Kidney capillary endothelial cell (primary cell): ENCODE measurements at regions not wholly inside any gene's neighbourhood (a gene's known extent, or its start where the extent isn't known, plus 50 kb on each side); places are given as distances from the start of the nearest gene placed in this dataset.
"Not testable (repeated sequence)": the region's sequence is repeated elsewhere in the genome, so short reads cannot be mapped to it uniquely, and the experiment has no call there.

Experiments
- DNase-seq: peaks from one replicate; pipeline ENCODE4 v3.0.0-alpha.2; 2018; ENCODE audit warnings: low spot score

DNA sequence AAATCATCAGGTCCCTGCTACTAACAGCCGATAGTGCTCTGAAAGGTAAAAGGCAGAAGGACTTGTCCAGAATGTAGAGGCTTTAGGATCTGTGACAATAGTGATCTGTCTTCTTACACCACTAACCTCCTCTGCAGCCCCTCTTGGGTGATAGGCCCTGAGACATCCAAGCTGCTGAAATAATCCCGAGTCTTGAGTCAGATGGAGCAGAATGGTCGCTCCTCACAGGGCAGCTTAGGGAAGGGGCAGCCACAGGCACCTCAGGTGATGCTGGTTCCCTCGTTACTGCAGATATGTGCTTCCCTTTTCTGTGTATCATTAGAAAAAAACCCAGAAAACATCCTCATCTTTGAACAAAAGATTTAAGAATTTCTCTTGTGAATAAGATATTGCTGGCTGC, 157.1 kb upstream of the DLX2 start:
- no peak for DNase-seq

DNA sequence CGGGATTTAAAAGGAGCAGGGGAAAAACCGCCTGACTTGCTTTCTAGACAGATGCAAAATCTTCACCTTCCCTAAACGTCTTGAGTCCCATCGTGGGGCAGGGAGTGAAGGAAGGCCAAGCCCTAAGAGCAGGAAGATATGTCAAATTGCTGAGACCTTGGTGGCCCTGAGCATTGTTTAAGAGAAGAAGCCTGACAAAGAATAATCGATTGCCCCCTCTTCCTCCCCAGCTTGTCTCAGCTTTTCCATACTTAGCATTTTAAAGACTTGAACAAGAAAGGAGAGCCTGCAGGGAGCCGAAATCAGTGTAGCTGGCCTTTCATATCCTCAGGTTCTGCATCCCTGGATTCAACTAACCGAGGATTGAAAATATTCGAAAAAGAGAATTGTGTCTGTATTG, 157.6 kb upstream of the DLX2 start:
- DNase-seq: no peak

DNA sequence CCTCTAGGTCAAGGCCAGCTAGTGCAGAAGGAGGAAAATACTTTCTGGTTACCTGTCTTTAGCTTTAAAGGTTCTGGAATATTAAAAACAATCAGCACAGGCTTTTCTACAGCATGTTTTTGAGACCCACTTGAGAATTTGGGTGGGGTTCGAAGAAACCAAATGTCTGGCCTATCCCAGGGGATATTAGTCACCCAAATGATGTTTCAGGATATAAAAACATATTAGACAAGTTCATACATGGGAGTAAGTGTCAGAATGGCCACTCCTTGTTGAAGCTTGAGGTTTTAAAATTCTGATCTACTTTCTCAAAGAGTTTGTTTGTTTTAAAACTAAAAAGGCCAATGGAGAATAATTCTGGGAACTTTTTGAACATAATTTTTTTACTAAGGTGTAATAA, 158.6 kb upstream of the DLX2 start:
- no peak for DNase-seq

DNA sequence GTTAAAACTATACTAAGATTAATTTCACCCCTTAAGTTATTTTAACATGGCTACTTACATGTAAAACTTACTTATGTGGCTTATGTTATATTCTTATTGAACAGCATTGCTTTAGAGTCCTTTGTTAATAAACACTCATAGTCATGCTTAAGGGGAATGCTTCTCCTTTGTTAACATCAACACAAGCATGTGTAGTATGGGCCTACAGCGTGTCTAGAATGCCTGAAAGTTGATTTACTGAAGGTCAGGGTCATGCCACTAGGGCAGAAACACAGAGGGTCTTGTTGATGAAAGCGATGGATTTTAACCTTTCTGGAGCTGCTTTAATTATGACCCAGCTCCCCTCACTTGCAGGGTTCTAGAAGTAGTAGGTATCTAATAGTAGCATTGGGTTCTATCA, 159.8 kb upstream of the DLX2 start:
- DNase-seq: no peak

DNA sequence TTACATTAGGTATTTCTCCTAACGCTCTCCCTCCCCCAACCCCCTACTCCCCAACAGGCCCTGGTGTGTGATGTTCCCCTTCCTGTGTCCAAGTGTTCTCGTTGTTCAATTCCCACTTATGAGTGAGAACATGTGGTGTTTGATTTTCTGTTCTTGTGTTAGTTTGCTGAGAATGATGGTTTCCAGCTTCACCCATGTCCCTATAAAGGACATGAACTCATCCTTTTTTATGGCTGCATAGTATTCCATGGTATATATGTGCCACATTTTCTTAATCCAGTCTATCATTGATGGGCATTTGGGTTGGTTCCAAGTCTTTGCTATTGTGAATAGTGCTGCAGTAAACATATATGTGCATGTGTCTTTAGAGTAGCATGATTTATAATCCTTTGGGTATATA, 162.1 kb upstream of the DLX2 start:
- DNase-seq: not testable (repeated sequence)

DNA sequence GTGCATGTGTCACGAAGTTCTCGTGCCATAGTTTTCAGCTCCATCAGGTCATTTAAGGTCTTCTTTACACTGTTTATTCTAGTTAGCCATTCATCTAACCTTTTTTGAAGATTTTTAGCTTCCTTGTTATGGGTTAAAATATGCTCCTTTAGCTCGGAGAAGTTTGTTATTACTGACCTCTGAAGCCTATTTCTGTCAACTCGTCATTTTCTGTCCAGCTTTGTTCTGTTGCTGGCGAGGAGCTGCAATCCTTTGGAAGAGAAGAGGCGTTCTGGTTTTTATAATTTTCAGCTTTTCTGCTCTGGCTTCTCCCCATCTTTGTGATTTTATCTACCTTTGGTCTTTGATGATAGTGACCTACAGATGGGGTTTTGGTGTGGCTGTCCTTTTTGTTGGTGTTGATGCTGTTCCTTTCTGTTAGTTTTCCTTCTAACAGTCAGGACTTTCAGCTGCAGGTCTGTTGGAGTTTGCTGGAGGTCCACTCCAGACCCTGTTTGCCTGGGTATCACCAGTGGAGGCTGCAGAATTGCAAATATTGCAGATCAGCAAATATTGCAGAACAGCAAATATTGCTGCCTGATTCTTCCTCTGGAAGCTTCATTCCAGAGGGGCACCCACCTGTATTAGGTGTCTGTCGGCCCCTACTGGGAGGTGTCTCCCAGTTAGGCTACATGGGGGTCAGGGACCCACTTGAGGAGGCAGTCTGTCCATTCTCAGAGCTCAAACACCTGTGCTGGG, 157.7 kb upstream of the ITGA6 start:
- not testable (repeated sequence) for DNase-seq

DNA sequence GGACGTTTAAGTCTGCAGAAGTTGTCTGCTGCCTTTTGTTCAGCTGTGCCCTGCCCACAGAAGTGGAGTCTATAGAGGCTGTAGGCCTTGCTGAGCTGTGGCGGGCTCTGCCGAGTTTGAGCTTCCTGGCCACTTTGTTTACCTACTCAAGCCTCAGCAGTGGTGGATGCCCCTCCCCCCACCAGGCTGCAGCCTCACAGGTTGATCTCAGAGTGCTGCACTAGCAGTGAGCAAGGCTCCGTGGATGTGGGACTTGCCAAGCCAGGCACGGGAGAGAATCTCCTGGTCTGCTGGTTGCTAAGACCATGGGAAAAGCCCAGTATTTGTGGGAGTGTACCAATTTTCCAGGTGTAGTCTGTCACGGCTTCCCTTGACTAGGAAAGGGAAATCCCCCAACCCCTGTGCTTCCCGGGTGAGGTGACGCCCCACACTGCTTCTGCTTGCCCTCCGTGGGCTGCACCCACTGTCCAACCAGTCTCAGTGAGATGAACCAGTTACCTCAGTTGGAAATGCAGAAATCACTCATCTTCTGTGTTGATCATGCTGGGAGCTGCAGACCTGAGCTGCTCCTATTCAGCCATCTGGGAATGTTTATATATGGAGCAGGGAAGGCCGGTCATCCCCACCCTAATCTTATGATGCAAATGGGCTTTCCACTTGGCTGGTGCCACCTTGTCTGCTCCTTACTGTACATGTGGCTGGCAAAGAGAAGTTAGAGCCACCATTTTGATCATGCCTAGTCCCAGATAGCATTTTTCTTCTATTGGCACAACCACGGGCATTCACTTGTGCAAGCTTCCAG, 156.9 kb upstream of the ITGA6 start:
- no peak for DNase-seq

DNA sequence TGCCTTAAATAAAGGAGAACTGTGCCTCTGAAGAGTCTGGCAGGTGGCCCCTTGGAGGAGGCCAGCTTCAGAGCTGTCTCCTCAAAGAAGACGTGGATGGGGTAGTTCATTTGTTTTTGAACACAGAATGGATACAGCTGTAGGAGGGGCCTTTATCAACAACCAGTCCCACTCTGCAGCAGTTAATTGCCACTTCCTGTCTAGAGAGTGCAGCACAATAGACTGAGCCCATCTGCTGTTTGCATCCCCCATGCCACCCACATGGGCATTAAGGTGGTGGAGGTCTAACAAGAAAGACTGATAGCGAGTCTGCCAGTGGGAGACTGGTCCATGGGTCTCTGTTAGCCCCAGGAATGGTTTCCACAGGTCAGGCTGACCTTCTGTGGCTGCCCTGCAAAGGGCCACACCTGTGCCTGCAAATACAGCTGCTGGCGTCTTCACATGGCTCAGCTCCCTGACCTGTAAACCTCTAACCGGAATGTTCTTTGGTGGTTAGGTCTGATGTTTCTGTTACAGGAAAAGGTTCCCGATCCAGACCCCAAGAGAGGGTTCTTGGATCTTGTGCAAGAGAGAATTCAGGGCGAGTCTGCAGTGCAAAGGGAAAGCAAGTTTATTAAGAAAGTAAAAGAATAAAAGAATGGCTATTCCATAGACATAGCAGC, 153.3 kb upstream of the ITGA6 start:
- DNase-seq: no peak

DNA sequence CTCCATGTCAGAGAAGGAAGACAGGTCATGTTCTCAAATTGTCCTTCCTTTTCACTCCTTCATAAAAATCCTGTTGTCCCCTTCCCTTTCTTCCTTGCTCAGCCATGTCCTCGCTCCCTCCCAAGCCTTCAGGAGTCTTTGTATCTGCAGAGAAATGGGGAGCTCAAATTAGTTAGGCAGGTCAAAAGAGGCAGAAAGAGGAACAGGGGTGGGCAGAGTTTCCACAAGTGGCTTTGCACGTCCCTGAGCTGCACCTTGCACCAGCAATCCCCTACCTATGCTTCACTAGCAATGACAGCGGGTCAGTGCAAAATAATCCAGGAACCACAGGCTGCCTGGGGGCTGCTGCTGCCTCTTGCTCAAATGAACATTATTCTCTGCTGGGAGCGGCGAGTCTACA, 152.1 kb upstream of the ITGA6 start:
- no peak for DNase-seq

DNA sequence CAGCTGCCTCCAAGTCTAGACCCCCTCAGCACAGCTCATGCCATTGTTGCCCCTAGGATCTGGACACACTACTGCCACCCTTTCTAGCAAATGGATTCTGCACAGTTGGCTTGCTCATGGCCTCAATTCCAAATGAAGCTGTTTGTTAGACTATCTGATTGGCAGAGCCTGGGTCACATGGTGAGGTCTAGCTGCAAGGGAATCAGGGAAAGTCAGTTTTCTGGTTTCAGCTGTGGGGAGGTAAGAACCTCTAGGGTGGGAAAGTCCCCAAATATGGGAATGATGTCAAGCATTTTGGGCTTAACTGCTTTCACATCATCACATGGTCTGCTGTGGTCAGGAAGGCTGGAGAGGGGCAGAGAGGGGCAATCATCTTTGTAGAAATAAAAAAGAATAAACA, 150.4 kb upstream of the ITGA6 start:
- DNase-seq: no peak

DNA sequence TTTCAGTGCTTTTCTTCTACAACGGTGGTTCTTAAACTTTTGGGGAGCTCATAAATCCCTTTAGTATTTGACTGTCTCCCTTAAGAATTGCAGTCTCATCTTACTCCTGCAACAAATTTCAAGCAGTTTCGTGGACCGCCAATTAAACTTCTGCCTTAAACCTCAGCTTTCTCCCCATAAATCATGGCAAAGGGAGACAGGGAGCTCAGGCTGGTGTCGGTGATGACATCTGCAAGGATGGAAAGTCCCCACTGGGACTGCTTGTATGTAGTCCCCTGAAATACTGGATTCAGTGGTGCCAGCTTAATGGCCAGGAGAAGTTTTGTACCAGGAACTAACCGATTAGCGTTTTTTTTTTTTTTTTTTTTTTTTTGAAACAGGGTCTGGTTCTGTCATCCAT, 148.7 kb upstream of the ITGA6 start:
- no peak for DNase-seq

DNA sequence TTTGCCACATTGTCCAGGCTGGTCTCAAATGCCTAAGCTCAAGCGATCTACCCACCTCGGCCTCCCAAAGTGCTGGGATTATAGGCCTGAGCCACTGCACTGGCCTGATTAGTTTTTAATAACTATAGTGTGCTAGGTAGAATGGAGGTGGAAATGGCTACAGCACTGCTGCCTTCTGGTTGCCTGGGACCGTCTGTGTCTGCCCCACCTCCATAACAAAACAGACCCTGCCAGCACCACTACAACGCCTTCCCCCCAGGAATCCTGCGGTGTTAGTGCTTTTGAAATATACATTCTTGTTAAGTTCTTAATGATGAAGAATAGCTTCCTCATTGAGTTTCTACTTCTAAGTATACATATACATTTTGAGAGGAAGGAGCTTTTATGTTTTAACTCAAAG, 148.2 kb upstream of the ITGA6 start:
- DNase-seq: no peak

DNA sequence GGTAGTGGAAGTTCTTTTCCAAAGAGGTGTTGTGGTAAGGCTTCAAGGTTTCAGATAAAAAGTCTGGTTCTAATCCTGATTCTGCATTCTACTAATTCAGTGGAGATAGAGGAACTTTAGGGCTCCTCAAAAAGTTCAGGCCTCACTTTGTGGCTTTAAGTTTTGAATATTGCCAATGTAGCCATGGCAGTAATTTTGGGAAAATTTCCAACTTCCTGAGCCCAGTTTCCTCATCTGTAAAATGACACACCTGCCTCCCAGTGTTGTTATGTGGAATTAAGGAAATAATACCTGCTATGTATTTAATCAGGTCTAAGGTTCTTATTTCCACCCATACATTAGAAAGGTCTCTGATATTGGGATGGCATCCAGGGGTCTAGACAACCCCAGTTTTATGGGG, 147.6 kb upstream of the ITGA6 start:
- no peak for DNase-seq

DNA sequence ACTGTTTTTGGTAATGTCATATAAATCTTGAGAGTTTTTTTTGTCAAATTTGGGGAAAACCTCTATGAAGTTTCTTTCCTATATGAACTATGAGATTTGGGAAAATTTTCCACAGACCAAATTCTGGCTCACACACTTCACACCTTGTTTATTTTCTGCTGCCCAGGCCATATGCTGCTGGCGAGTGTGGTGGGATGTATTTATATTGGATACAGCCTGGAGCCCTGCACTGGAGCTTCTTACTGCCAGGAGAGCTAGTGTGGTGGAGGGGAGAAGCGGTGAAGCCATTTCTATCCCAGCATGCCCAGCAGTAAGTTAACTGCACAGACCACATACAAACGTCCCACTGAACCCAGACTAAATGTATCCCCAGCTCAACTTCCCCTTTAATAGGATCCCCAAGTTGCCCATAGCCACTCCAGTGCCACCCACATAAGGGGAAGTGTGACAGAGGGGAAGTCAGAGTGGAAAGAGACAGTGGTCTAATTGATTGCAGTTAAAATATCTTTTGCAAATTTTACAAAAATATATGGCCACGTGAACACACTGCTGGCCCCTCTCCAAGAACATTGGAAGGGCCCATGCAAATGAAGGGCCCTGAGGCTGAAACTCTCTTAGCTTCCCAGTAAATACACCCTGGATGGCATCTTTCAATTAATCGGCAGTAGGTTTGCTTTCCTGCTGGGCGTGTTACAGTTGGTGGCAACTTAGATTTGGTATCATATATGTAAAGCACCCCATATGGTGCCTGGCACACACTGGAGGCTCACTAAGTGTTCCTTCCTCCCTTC, 146.6 kb upstream of the ITGA6 start:
- no peak for DNase-seq

DNA sequence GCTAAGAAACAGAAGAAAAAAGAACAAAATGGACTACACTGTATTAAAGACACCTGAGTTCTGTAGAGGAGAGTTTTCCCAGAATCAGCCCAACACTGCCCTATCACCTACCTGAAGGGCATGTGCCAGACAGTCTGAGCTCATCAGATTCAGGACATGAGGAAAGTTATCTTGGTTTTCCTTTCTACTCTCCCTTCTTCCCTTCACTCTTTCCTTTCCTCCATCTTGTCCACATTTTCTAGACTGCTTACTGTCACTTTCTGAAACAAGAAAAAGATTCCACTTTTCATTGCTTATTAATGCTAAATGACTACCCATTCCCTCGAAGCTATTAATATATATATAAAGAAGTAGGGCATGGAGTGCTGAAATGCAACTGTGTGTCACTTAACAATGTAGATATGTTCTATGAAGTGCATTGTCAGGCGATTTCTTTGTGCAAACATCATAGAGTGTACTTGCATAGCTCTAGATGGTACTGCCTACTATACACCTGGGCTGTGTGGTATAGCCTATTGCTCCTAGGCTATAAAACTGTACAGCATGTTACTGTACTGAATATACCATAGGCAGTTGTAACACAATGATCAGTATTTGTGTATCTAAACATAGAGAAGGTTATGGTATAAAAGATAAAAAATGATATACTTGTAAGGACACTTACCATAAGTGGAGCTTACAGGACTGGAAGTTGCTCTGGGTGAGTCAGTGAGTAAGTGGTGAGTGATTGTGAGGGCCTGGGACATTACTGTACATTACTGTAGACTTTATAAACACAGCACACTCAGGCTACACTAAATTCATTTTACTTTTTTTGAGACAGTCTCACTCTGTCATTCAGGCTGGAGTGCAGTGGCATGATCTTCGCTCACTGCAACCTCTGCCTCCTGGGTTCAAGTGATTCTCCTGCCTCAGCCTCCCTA, 145.5 kb upstream of the ITGA6 start:
- DNase-seq: peak; percentile 61

DNA sequence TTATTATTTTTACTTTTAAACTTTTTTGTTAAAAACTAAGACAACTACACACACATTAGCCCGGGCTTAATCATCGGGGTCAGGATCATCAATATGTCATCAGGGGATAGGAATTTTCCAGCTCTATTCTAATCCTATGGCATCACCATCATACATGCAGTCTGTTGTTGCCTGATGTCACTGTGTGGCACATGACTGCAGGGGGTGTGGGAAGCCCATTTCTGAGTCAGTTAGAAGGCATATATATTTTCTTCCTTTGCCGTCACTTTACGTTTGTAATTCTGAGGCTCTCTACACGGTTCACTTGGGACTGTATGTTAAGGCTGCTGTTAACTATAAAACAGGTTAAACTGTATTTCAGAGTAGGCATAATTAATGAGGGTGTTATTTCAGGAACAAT, 144.4 kb upstream of the ITGA6 start:
- DNase-seq: peak; percentile 96

DNA sequence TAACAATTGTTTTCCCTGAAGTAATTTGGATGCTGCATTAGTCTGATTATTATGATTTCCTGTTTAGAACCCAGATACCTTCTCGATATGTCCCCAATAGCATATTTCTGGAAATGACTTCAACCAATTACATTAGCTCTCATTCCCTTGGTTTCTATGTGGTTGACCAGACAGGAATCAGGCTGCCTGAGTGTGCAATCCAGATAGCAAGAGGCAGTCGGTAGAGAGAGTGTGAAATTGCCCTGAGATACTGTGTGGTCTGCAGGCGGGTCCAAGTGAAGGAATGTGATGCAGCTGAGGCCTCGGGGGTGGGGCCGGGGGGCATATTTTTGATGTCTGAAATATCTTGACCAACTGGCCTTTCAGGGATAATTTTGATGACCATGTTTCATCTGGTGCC, 143.9 kb upstream of the ITGA6 start:
- DNase-seq: no peak

DNA sequence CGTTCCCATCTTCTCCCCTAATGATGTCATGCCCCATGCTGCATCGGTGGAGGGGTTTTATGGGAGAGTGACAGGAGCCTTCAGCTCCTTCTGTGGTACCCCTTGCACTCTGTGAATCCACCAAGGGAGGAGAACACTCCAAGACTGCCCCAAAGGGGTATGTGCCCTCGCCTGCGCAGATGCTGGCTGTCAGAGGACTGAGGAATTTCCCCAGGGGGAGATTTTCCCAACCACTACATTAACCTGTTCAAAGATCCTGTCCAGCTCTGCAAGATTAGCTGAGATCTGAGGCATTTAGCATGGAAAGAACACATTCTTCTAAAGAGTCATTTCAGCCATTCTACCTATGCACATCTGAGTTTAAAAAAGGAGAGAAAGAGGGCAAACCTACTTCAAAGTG, 143.2 kb upstream of the ITGA6 start:
- no peak for DNase-seq

DNA sequence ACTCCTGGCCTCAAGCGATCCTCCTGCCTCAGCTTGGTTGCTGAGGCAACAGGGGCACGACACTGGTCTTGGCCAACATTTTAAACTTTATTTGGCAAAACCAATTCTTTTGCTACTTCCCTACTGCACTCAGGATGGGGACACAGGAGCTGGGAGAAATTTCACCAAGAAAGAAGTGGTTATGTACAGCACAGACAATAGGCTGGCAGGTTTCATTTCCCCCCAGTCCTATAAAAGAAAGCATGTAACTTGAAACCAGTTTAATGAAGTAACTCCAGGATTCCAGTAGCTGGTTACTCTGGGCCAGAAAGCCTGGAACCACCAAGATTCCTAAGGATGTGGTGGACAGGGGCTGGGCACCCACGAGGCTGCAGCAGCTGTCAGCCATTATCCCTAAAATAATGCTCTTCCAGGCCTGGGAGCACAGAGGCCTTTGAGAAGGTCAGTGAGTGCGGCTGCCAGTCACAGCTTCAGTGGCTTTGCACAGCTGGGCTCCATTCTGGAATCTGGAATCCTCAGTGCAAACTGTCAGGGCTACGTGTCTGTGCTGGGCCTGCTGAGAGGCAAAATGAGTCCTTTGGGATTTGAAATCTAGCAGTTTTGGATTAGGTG, 142.3 kb upstream of the ITGA6 start:
- DNase-seq: no peak

DNA sequence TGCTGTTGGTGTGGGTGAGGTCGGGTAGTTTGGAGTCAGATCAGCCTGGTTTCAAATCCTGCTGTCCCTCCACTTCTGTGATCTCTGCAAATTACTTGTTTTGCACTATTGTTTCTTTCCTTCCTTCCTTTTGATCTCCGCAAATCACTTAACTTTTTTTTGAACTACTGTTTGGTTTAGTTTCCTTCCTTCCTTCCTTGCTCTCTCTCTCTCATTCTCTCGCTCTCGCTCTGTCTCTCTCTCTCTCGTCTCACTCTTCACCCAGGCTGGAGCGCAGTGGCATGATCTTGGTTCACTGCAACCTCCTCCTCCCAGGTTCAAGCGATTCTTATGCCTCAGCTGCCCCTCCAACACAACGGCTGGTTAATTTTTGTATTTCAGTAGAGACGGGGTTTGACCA, 141.6 kb upstream of the ITGA6 start:
- DNase-seq: no peak

DNA sequence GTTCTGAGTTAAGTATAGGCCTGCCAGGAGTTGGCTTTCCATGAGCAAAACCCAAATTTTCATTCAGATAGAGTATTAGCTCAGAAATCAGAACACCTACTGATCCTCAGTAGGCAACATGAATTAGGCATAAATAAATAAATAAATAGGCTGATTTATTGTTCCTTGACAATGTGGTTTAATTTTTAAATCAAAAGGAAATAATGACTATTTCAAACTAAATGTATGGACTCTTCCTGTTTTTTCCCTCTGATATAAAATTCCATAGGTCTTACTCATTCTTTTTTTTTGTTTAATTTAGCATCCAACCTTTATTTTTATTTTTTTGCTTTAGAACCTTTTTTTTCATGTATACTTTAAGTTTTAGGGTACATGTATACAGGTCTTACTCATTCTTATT, 140.2 kb upstream of the ITGA6 start:
- peak; percentile 85 for DNase-seq
